Spleen (tissue), 11 donors: ENCODE measurements at regions not wholly inside any gene's neighbourhood (a gene's known extent, or its start where the extent isn't known, plus 50 kb on each side); places are given as distances from the start of the nearest gene placed in this dataset.

Experiments
- DNase-seq: peaks from one replicate; pipeline ENCODE4 v3.0.0-alpha.2; 2020
- H3K27ac ChIP-seq, 8 donors: fragments of 200-600 bp; sonication (generic) in 7 of 8; 1 replicate in 4 of 8; 2 replicates in 4 of 8; pipeline versions ENCODE4 v1.5.0 to v1.8.0; 2016 to 2021; ENCODE audit warnings: inconsistent platforms in 4 of 8, mild to moderate bottlenecking in 4 of 8, moderate library complexity in 1 of 8
- H3K27me3 ChIP-seq, 7 donors: fragments of 200-600 bp; sonication (generic) in 6 of 7; replicated peaks in 1 of 7; 1 replicate in 4 of 7; 2 replicates in 3 of 7; pipeline versions ENCODE4 v1.5.0 to v1.8.0; 2016 to 2021; ENCODE audit warnings: inconsistent platforms in 3 of 7, mild to moderate bottlenecking in 1 of 7
- H3K36me3 ChIP-seq, 6 donors: fragments of 200-600 bp; sonication (generic) in 5 of 6; 1 replicate in 4 of 6; 2 replicates in 2 of 6; pipeline versions ENCODE4 v1.5.0 to v1.8.0; 2016 to 2021; ENCODE audit warnings: inconsistent platforms in 2 of 6
- H3K4me1 ChIP-seq, 6 donors: fragments of 200-600 bp; sonication (generic) in 5 of 6; 1 replicate in 3 of 6; 2 replicates in 3 of 6; pipeline versions ENCODE4 v1.5.0 to v1.8.0; 2016 to 2021; ENCODE audit warnings: inconsistent platforms in 3 of 6
- H3K4me3 ChIP-seq, 8 donors: fragments of 200-600 bp; sonication (generic) in 7 of 8; 1 replicate in 4 of 8; 2 replicates in 4 of 8; pipeline versions ENCODE4 v1.5.0 to v1.8.0; 2016 to 2021; ENCODE audit warnings: inconsistent platforms in 4 of 8, mild to moderate bottlenecking in 4 of 8, moderate library complexity in 2 of 8
- H3K9me3 ChIP-seq, 8 donors: fragments of 200-600 bp; sonication (generic) in 7 of 8; 1 replicate in 4 of 8; 2 replicates in 4 of 8; pipeline versions ENCODE4 v1.5.0 to v1.8.0; 2016 to 2021; ENCODE audit warnings: inconsistent platforms in 4 of 8
- CTCF ChIP-seq, 11 experiments: fragments of 200-600 bp in 7 of 11; fragments of 450-650 bp in 4 of 11; sonication (generic) in 4 of 11; IDR thresholded peaks in 8 of 11; conservative IDR thresholded peaks in 3 of 11; 1 replicate in 7 of 11; 2 replicates in 4 of 11; pipeline versions ENCODE4 v1.4.0 to v1.8.0; 2016 to 2021; ENCODE audit warnings: antibody characterized with exemption in 11 of 11, inconsistent platforms in 4 of 11, mild to moderate bottlenecking in 1 of 11
- POLR2A ChIP-seq, 3 donors: fragments of 450-650 bp; IDR thresholded peaks; one replicate each; pipeline ENCODE4 v1.5.1; 2017; ENCODE audit warnings: antibody characterized with exemption in 3 of 3, mild to moderate bottlenecking in 1 of 3
- POLR2AphosphoS5 ChIP-seq, 3 donors: sonication (generic); formaldehyde crosslinking; IDR thresholded peaks; one replicate each; pipeline ENCODE4 v1.5.1; 2017; ENCODE audit warnings: antibody characterized with exemption in 3 of 3
- WGBS, 5 donors: extraction: QIAGEN DNeasy Blood & Tissue Kit in 3 of 5; methylation state at CpG; one replicate each; pipeline versions ENCODE4 v1.1.5 to v1.1.7; 2013 to 2018; 5-methylcytosine and 5-hydroxymethylcytosine counted together
- intact Hi-C: fragments of 100-400 bp; cut with DNase I; formaldehyde crosslinking; loops from one replicate; pipeline ENCODE4 v1.15.0; 2023; ENCODE audit warnings: low total_unique reads
- donor health status: healthy with polysubstance abuse.
- donor health status: DM: no; HTN: no; CAD: no; lungs with moderate emphysema.
- donor health status: DM: no; HTN: no; CAD: no.
- donor health status: Bipolar disorder and iron deficiency.
- donor health status: healthy.
- donor health status: DM: no; HTN: no; CAD: no.
- donor health status: DM: yes; HTN: yes; CAD: no.

GRCh38 chr5:28743716-28744110 is 1705.3 kb upstream of the CDH9 start:
- intact Hi-C loops = no loop called here
- no peaks in the 10 kb centered on the region for H3K36me3 ChIP-seq
- no peak overlapping the region for H3K4me3 ChIP-seq
- H3K4me1 ChIP-seq = no peaks in the 10 kb centered on the region
- DNase-seq = no peak
- TF ChIP-seq POLR2A (IDR thresholded peaks at IDR 0.05) (no peak), POLR2AphosphoS5 (IDR thresholded peaks at IDR 0.05) (no peak), CTCF (IDR thresholded peaks at IDR 0.05 in 8 of 11, conservative IDR thresholded peaks at IDR 0.05 in 3 of 11) (no peak)
- no peaks in the 10 kb centered on the region for H3K27me3 ChIP-seq
- H3K9me3 ChIP-seq = peaks cover 0 to 16% (median 0%) of the 10 kb centered on the region in 8 donors
- no peak overlapping the region for H3K27ac ChIP-seq

GRCh38 chr5:28743025-28743715 is 1704.8 kb upstream of the CDH9 start:
- H3K27me3 ChIP-seq = no peaks in the 10 kb centered on the region
- no peak for DNase-seq

GRCh38 chr5:28737682-28738081 is 1699.3 kb upstream of the CDH9 start:
- Histone ChIP-seq H3K27me3 (no peaks in the 10 kb centered on the region), H3K36me3 (no peaks in the 10 kb centered on the region), H3K27ac (no peak overlapping the region), H3K4me3 (no peak overlapping the region), H3K9me3 (peaks cover 0 to 9% (median 0%) of the 10 kb centered on the region in 8 donors), H3K4me1 (no peaks in the 10 kb centered on the region)
- TF ChIP-seq CTCF (IDR thresholded peaks at IDR 0.05 in 8 of 11, conservative IDR thresholded peaks at IDR 0.05 in 3 of 11) = no peak
- no peak for TF ChIP-seq POLR2A (IDR thresholded peaks at IDR 0.05)
- TF ChIP-seq POLR2AphosphoS5 (IDR thresholded peaks at IDR 0.05) = no peak
- WGBS, 5 donors = 82 to 94% (median 90%) methylated on average over 2 of the region's 2 CpGs
- intact Hi-C loops = no loop called here
- no peak for DNase-seq

More at GRCh38 chr5:28743025-28743715, 1704.8 kb upstream of the CDH9 start:
- H3K36me3 ChIP-seq = no peaks in the 10 kb centered on the region
- H3K4me3 ChIP-seq = no peak overlapping the region
- 38 to 75% (median 47%) methylated on average over 1 of the region's 1 CpG for WGBS, 5 donors
- H3K4me1 ChIP-seq = no peaks in the 10 kb centered on the region
- H3K9me3 ChIP-seq = peaks cover 0 to 11% (median 0%) of the 10 kb centered on the region in 8 donors
- no peak overlapping the region for H3K27ac ChIP-seq
- no peak for TF ChIP-seq POLR2AphosphoS5 (IDR thresholded peaks at IDR 0.05)
- TF ChIP-seq CTCF (IDR thresholded peaks at IDR 0.05 in 8 of 11, conservative IDR thresholded peaks at IDR 0.05 in 3 of 11) = no peak
- no peak for TF ChIP-seq POLR2A (IDR thresholded peaks at IDR 0.05)
- intact Hi-C loops = no loop called here

GRCh38 chr5:28737222-28737621 is 1698.8 kb upstream of the CDH9 start:
- Histone ChIP-seq H3K36me3 (no peaks in the 10 kb centered on the region), H3K4me3 (no peak overlapping the region)
- intact Hi-C loops = no loop called here

More at GRCh38 chr5:28737222-28737621, 1698.8 kb upstream of the CDH9 start:
- peaks cover 0 to 8% (median 0%) of the 10 kb centered on the region in 8 donors for H3K9me3 ChIP-seq
- H3K27me3 ChIP-seq = no peaks in the 10 kb centered on the region
- TF ChIP-seq POLR2AphosphoS5 (IDR thresholded peaks at IDR 0.05) = no peak
- no peak for TF ChIP-seq CTCF (IDR thresholded peaks at IDR 0.05 in 8 of 11, conservative IDR thresholded peaks at IDR 0.05 in 3 of 11)
- no peak for TF ChIP-seq POLR2A (IDR thresholded peaks at IDR 0.05)
- DNase-seq = no peak
- H3K4me1 ChIP-seq = no peaks in the 10 kb centered on the region
- no peak overlapping the region for H3K27ac ChIP-seq
